SK-N-SH (cell line): ENCODE measurements at regions not wholly inside any gene's neighbourhood (a gene's known extent, or its start where the extent isn't known, plus 50 kb on each side); places are given as distances from the start of the nearest gene placed in this dataset.

Experiments used
- EZH2phosphoT487 ChIP-seq: fragments of 200-600 bp; sonication (generic); IDR thresholded peaks from 2 replicates; pipeline ENCODE4 v1.6.1; 2017; ENCODE audit warnings: low read depth, mixed run types, mild to moderate bottlenecking, antibody characterized with exemption, moderate library complexity, borderline replicate concordance
- GABPA ChIP-seq: IDR thresholded peaks from 2 replicates; pipeline ENCODE4 v1.4.0; 2012; ENCODE audit warnings: low read depth, mild to moderate bottlenecking
- NFIC ChIP-seq: IDR thresholded peaks from 2 replicates; pipeline ENCODE4 v1.4.0; 2012; ENCODE audit warnings: borderline replicate concordance
- POLR2AphosphoS5 ChIP-seq: IDR thresholded peaks from 2 replicates; pipeline ENCODE4 v1.6.1; 2012; ENCODE audit warnings: low read depth, low read length
- RAD21 ChIP-seq: IDR thresholded peaks from 2 replicates; pipeline ENCODE4 v1.6.1; 2012; ENCODE audit warnings: mild to moderate bottlenecking, low read length
- RCOR1 ChIP-seq: fragments of 150-350 bp; IDR thresholded peaks from 2 replicates; pipeline ENCODE4 v1.6.1; 2017; ENCODE audit warnings: antibody characterized with exemption, low read length
- SIN3A ChIP-seq: IDR thresholded peaks from 2 replicates; pipeline ENCODE4 v1.6.1; 2012; ENCODE audit warnings: low read depth, mild to moderate bottlenecking, low read length, moderate library complexity, borderline replicate concordance
- TAF1 ChIP-seq: IDR thresholded peaks from 2 replicates; pipeline ENCODE4 v1.6.1; 2012; ENCODE audit warnings: low read depth, mild to moderate bottlenecking, low read length, moderate library complexity, borderline replicate concordance
- TF ChIP-seq, protein P1 (sequence below): fragments of 200-600 bp; sonication (generic); IDR thresholded peaks from 2 replicates; pipeline ENCODE4 v1.6.1; 2017; ENCODE audit warnings: antibody characterized with exemption, mild to moderate bottlenecking, moderate library complexity
- TF ChIP-seq, protein P2 (sequence below): IDR thresholded peaks from 2 replicates; pipeline ENCODE4 v1.4.0; 2012; ENCODE audit warnings: low read depth, borderline replicate concordance
- TF ChIP-seq, protein P3 (sequence below): IDR thresholded peaks from 2 replicates; pipeline ENCODE4 v1.6.1; 2012; ENCODE audit warnings: mild to moderate bottlenecking, low read depth, low read length, moderate library complexity
- TF ChIP-seq, protein P4 (sequence below): IDR thresholded peaks from 2 replicates; pipeline ENCODE4 v1.4.0; 2012; ENCODE audit warnings: low read depth, borderline replicate concordance
- TF ChIP-seq, protein P5 (sequence below): IDR thresholded peaks from 2 replicates; pipeline ENCODE4 v1.4.0; 2012; ENCODE audit warnings: low read depth

DNA sequence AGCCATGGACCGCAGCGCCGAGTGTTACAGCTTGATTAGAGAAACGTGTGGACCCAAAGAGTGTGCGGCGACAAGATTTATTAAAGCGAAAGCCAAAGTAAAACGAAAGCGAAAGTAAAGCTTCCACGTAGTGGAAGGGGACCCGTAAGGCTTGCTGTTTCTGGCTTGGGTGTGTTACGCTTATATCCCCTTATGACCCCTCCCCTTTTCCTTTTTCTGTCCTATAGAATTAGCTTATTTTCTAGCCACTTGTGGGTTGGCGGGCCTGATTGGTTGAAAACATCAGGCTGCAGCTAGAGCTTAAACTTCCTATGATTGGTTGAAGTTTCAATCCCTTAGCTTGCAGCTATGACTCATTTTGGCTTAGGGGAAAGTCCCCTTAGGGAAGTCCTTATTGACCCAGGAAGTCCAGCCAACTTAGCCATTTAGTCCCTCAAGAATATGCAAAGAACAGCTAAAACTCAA lies 969.7 kb downstream of the DCDC2C start:
- TF ChIP-seq, protein P1, sequence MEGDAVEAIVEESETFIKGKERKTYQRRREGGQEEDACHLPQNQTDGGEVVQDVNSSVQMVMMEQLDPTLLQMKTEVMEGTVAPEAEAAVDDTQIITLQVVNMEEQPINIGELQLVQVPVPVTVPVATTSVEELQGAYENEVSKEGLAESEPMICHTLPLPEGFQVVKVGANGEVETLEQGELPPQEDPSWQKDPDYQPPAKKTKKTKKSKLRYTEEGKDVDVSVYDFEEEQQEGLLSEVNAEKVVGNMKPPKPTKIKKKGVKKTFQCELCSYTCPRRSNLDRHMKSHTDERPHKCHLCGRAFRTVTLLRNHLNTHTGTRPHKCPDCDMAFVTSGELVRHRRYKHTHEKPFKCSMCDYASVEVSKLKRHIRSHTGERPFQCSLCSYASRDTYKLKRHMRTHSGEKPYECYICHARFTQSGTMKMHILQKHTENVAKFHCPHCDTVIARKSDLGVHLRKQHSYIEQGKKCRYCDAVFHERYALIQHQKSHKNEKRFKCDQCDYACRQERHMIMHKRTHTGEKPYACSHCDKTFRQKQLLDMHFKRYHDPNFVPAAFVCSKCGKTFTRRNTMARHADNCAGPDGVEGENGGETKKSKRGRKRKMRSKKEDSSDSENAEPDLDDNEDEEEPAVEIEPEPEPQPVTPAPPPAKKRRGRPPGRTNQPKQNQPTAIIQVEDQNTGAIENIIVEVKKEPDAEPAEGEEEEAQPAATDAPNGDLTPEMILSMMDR, result no peak
- TF ChIP-seq, protein P2, sequence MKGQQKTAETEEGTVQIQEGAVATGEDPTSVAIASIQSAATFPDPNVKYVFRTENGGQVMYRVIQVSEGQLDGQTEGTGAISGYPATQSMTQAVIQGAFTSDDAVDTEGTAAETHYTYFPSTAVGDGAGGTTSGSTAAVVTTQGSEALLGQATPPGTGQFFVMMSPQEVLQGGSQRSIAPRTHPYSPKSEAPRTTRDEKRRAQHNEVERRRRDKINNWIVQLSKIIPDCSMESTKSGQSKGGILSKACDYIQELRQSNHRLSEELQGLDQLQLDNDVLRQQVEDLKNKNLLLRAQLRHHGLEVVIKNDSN, result no peak
- no peak for TF ChIP-seq SIN3A
- TF ChIP-seq RCOR1, result no peak
- TF ChIP-seq, protein P3, sequence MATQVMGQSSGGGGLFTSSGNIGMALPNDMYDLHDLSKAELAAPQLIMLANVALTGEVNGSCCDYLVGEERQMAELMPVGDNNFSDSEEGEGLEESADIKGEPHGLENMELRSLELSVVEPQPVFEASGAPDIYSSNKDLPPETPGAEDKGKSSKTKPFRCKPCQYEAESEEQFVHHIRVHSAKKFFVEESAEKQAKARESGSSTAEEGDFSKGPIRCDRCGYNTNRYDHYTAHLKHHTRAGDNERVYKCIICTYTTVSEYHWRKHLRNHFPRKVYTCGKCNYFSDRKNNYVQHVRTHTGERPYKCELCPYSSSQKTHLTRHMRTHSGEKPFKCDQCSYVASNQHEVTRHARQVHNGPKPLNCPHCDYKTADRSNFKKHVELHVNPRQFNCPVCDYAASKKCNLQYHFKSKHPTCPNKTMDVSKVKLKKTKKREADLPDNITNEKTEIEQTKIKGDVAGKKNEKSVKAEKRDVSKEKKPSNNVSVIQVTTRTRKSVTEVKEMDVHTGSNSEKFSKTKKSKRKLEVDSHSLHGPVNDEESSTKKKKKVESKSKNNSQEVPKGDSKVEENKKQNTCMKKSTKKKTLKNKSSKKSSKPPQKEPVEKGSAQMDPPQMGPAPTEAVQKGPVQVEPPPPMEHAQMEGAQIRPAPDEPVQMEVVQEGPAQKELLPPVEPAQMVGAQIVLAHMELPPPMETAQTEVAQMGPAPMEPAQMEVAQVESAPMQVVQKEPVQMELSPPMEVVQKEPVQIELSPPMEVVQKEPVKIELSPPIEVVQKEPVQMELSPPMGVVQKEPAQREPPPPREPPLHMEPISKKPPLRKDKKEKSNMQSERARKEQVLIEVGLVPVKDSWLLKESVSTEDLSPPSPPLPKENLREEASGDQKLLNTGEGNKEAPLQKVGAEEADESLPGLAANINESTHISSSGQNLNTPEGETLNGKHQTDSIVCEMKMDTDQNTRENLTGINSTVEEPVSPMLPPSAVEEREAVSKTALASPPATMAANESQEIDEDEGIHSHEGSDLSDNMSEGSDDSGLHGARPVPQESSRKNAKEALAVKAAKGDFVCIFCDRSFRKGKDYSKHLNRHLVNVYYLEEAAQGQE, result no peak
- no peak for TF ChIP-seq RAD21
- TF ChIP-seq EZH2phosphoT487, result no peak
- no peak for TF ChIP-seq TAF1
- TF ChIP-seq GABPA, result no peak
- TF ChIP-seq, protein P4, sequence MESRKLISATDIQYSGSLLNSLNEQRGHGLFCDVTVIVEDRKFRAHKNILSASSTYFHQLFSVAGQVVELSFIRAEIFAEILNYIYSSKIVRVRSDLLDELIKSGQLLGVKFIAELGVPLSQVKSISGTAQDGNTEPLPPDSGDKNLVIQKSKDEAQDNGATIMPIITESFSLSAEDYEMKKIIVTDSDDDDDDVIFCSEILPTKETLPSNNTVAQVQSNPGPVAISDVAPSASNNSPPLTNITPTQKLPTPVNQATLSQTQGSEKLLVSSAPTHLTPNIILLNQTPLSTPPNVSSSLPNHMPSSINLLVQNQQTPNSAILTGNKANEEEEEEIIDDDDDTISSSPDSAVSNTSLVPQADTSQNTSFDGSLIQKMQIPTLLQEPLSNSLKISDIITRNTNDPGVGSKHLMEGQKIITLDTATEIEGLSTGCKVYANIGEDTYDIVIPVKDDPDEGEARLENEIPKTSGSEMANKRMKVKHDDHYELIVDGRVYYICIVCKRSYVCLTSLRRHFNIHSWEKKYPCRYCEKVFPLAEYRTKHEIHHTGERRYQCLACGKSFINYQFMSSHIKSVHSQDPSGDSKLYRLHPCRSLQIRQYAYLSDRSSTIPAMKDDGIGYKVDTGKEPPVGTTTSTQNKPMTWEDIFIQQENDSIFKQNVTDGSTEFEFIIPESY, result no peak
- TF ChIP-seq NFIC, result no peak
- TF ChIP-seq, protein P5, sequence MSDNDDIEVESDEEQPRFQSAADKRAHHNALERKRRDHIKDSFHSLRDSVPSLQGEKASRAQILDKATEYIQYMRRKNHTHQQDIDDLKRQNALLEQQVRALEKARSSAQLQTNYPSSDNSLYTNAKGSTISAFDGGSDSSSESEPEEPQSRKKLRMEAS, result no peak
- TF ChIP-seq POLR2AphosphoS5, result no peak
